K562 (cell line): ENCODE measurements at regions not wholly inside any gene's neighbourhood (a gene's known extent, or its start where the extent isn't known, plus 50 kb on each side); places are given as distances from the start of the nearest gene placed in this dataset.

Source experiments
- ATAC-seq: fragments of 200-7000 bp; cut with Tn5 transposase; 3 replicates; pipeline ENCODE4 v1.9.1; 2020; ENCODE audit warnings: moderate library complexity
- BruUV-seq: library from RNA; stranded (reverse); fragments of 400-500 nt; replicated peaks from 2 replicates; lab custom pipeline; 2021; lab: Mats Ljungman, UMichigan
- CTCF ChIA-PET: fragments of 300-600 bp; formaldehyde crosslinking; extraction: SDS; loops from one replicate; lab custom pipeline; 2021; ENCODE audit warnings: low intra/inter-chr PET ratio; lab: Yijun Ruan, JAX
- POLR2A ChIA-PET: fragments of 300-600, 350-650 bp; sonication (Branson Sonifier 250); formaldehyde crosslinking; extraction: SDS; loops from one replicate; lab custom pipeline; 2021; ENCODE audit warnings: antibody characterized with exemption, inconsistent platforms; lab: Yijun Ruan, JAX
- DNase-seq, 4 experiments: peaks; one replicate each; pipeline versions ENCODE4 v3.0.0 to v3.0.0-alpha.2; 2011 to 2018; ENCODE audit warnings: low spot score in 3 of 4, mixed read lengths in 3 of 4; ENCODE audit errors: extremely low read depth in 1 of 4
- FAIRE-seq: peaks from 2 replicates; lab custom pipeline; 2011; peaks lifted over from hg19 to GRCh38; lab: Jason Lieb, UNC
- H2AFZ ChIP-seq: 2 replicates; pipeline ENCODE4 v1.6.0; 2011; ENCODE audit warnings: low read depth, low read length, control low read depth, inconsistent platforms
- H3K27ac ChIP-seq: fragments of 200-600 bp; 3 replicates; pipeline ENCODE4 v1.8.0; 2011; ENCODE audit warnings: low read depth, mild to moderate bottlenecking, control low read depth, inconsistent platforms, low read length, moderate library complexity, mixed read lengths; ENCODE audit errors: extremely low read depth
- H3K27me3 ChIP-seq, 2 experiments: fragments of 300-600 bp in 1 of 2; 2 replicates in 1 of 2; 3 replicates in 1 of 2; pipeline versions ENCODE4 v1.6.0 to v1.8.0; 2011; ENCODE audit warnings: inconsistent platforms in 2 of 2, low read length in 2 of 2, mild to moderate bottlenecking in 1 of 2, mixed read lengths in 1 of 2, moderate library complexity in 1 of 2; ENCODE audit not compliant: control insufficient read depth in 2 of 2, insufficient read depth in 2 of 2
- H3K36me3 ChIP-seq: fragments of 300-600 bp; 3 replicates; pipeline ENCODE4 v1.8.0; 2011; ENCODE audit warnings: mild to moderate bottlenecking, low read length, inconsistent platforms; ENCODE audit not compliant: control insufficient read depth, insufficient read depth
- H3K4me1 ChIP-seq, 2 experiments: fragments of 200-600 bp in 1 of 2; replicated peaks in 1 of 2; 2 replicates in 1 of 2; 3 replicates in 1 of 2; pipeline versions ENCODE4 v1.5.1 to v1.8.0; 2011; ENCODE audit warnings: inconsistent platforms in 2 of 2, low read length in 2 of 2, mild to moderate bottlenecking in 1 of 2, mixed read lengths in 1 of 2, moderate library complexity in 1 of 2; ENCODE audit not compliant: control insufficient read depth in 2 of 2, insufficient read depth in 2 of 2
- H3K4me2 ChIP-seq: 2 replicates; pipeline ENCODE4 v1.6.1; 2011; ENCODE audit warnings: low read length, control low read depth, inconsistent platforms, mixed read lengths; ENCODE audit not compliant: insufficient read depth
- H3K4me3 ChIP-seq: fragments of 200-600 bp; sonication (generic), shearing (Covaris generic); 2 replicates; pipeline ENCODE4 v1.5.1; 2016; ENCODE audit warnings: control low read depth, inconsistent platforms
- H3K79me2 ChIP-seq: fragments of 200-600 bp; 3 replicates; pipeline ENCODE4 v1.8.0; 2011; ENCODE audit warnings: low read length, inconsistent platforms; ENCODE audit not compliant: control insufficient read depth, insufficient read depth
- H3K9ac ChIP-seq, 2 experiments: 2 replicates each; pipeline versions ENCODE4 v1.6.0 to v1.6.1; 2011; ENCODE audit warnings: low read depth in 2 of 2, low read length in 2 of 2, control low read depth in 1 of 2, inconsistent platforms in 1 of 2, mild to moderate bottlenecking in 1 of 2, mixed read lengths in 1 of 2; ENCODE audit not compliant: insufficient read depth in 1 of 2
- H3K9me1 ChIP-seq: one replicate; pipeline ENCODE4 v1.6.0; 2011; ENCODE audit warnings: inconsistent platforms, mild to moderate bottlenecking, low read length, moderate library complexity; ENCODE audit not compliant: control insufficient read depth, insufficient read depth
- H3K9me3 ChIP-seq: replicated peaks from 2 replicates; pipeline ENCODE4 v1.5.1; 2011; ENCODE audit warnings: low read depth, low read length, inconsistent platforms; ENCODE audit not compliant: control insufficient read depth, insufficient read depth
- H4K20me1 ChIP-seq: replicated peaks from 2 replicates; pipeline ENCODE4 v1.6.1; 2011; ENCODE audit warnings: low read length, inconsistent platforms, mixed read lengths; ENCODE audit not compliant: control insufficient read depth, insufficient read depth
- CBFA2T3 ChIP-seq: fragments of 450-650 bp; IDR thresholded peaks from 2 replicates; pipeline ENCODE4 v1.6.1; 2017
- ELK1 ChIP-seq: sonication (generic); formaldehyde crosslinking; IDR thresholded peaks from 2 replicates; pipeline ENCODE4 v1.8.1; 2022; ENCODE audit warnings: missing genetic modification reagents
- ETV1 ChIP-seq: fragments of 450-650 bp; conservative IDR thresholded peaks from 2 replicates; pipeline ENCODE4 v1.6.1; 2016; ENCODE audit warnings: missing genetic modification characterization, control low read depth, low read depth, missing compliant biosample characterization
- FOSL1 ChIP-seq: fragments of 200-800 bp; sonication (Bioruptor generic); conservative IDR thresholded peaks from 2 replicates; pipeline ENCODE4 v1.6.1; 2016; ENCODE audit warnings: missing genetic modification characterization, missing compliant biosample characterization
- KAT2B ChIP-seq: IDR thresholded peaks from one replicate; pipeline ENCODE4 v1.6.1; 2012; ENCODE audit warnings: low read depth, mild to moderate bottlenecking, control low read depth, inconsistent platforms, low read length, moderate library complexity
- MCM3 ChIP-seq: fragments of 450-650 bp; IDR thresholded peaks from 2 replicates; pipeline ENCODE4 v1.6.1; 2016
- MTA1 ChIP-seq: fragments of 450-650 bp; IDR thresholded peaks from 2 replicates; pipeline ENCODE4 v1.6.1; 2017; ENCODE audit warnings: borderline replicate concordance
- PCBP2 ChIP-seq: fragments of 200-400 bp; formaldehyde crosslinking; IDR thresholded peaks from 2 replicates; pipeline ENCODE4 v1.6.1; 2018; ENCODE audit warnings: low read length, low read depth, mild to moderate bottlenecking, moderate library complexity; ENCODE audit not compliant: poor library complexity, severe bottlenecking
- SIX5 ChIP-seq, 2 experiments: IDR thresholded peaks; 2 replicates each; pipeline ENCODE4 v1.6.1; 2011; ENCODE audit warnings: low read length in 2 of 2, borderline replicate concordance in 1 of 2, low read depth in 1 of 2, mild to moderate bottlenecking in 1 of 2, moderate library complexity in 1 of 2; ENCODE audit not compliant: insufficient read depth in 1 of 2
- SMARCB1 ChIP-seq: IDR thresholded peaks from 2 replicates; pipeline ENCODE4 v1.6.1; 2011; ENCODE audit warnings: improper control_type of control experiment, low read depth; ENCODE audit not compliant: insufficient read length
- SMARCC2 ChIP-seq: fragments of 450-650 bp; IDR thresholded peaks from 2 replicates; pipeline ENCODE4 v1.6.1; 2017; ENCODE audit warnings: antibody characterized with exemption, moderate library complexity, mild to moderate bottlenecking, low read depth
- TOE1 ChIP-seq, 2 experiments: fragments of 450-650 bp in 1 of 2; sonication (generic) in 1 of 2; formaldehyde crosslinking in 1 of 2; IDR thresholded peaks; 2 replicates each; pipeline versions ENCODE4 v1.7.1 to v1.8.0; 2016 to 2022; ENCODE audit warnings: borderline replicate concordance in 2 of 2, mild to moderate bottlenecking in 2 of 2, antibody characterized with exemption in 1 of 2, inconsistent platforms in 1 of 2, low read depth in 1 of 2, missing genetic modification reagents in 1 of 2, moderate library complexity in 1 of 2
- VEZF1 ChIP-seq: fragments of 200-800 bp; sonication (Bioruptor generic); IDR thresholded peaks from 2 replicates; pipeline ENCODE4 v1.6.1; 2017; ENCODE audit warnings: missing genetic modification characterization, missing compliant biosample characterization
- ZKSCAN3 ChIP-seq: fragments of 250-450 bp; sonication (Bioruptor Pico); IDR thresholded peaks from 2 replicates; pipeline ENCODE4 v1.4.0; 2020
- ZNF23 ChIP-seq: fragments of 250-450 bp; sonication (Bioruptor Pico); IDR thresholded peaks from 2 replicates; pipeline ENCODE4 v1.4.0; 2020; ENCODE audit warnings: mild to moderate bottlenecking
- ZNF347 ChIP-seq: fragments of 450-650 bp; formaldehyde crosslinking; IDR thresholded peaks from 2 replicates; pipeline ENCODE4 v1.4.0; 2020; ENCODE audit warnings: low read depth, mild to moderate bottlenecking, moderate library complexity
- ZNF354B ChIP-seq: fragments of 250-450 bp; sonication (Bioruptor Pico); IDR thresholded peaks from 2 replicates; pipeline ENCODE4 v1.4.0; 2020
- ZNF436 ChIP-seq: fragments of 250-450, 450-650 bp; sonication (Bioruptor Pico); formaldehyde crosslinking; IDR thresholded peaks from 2 replicates; pipeline ENCODE4 v1.7.0; 2020; ENCODE audit warnings: mild to moderate bottlenecking
- WGBS: fragments of 100-300 bp; shearing (Covaris generic); methylation state at CpG from one replicate; pipeline ENCODE4 v1.1.6; 2016; ENCODE audit warnings: low coverage, mixed read lengths; ENCODE audit not compliant: insufficient coverage; ENCODE audit errors: missing lambda C conversion rate; 5-methylcytosine and 5-hydroxymethylcytosine counted together
- in situ Hi-C: fragments of 300-500 bp; cut with MboI; formaldehyde crosslinking; loops from 4 replicates; pipeline ENCODE4 v1.15.0; 2018; ENCODE audit warnings: inconsistent platforms, mixed read lengths
- intact Hi-C: fragments of 100-400 bp; cut with micrococcal nuclease; formaldehyde crosslinking; loops from 2 replicates; pipeline ENCODE4 v1.14.2; 2022

- no peak overlapping the region for H3K4me2 ChIP-seq
- WGBS = 2% methylated on average over 7 of the region's 7 CpGs
- no peaks in the 10 kb centered on the region for H3K4me1 ChIP-seq
- FAIRE-seq = no peak
- ChIA-PET CTCF (no interaction called here), POLR2A (no interaction called here)
- H3K4me3 ChIP-seq = no peak overlapping the region
- no peaks in the 10 kb centered on the region for H3K9me1 ChIP-seq
- ATAC-seq = no peak
- H4K20me1 ChIP-seq = no peaks in the 10 kb centered on the region
- H3K36me3 ChIP-seq = no peaks in the 10 kb centered on the region
- DNase-seq = no peak
- no peaks in the 10 kb centered on the region for H3K79me2 ChIP-seq
- no peaks in the 10 kb centered on the region for H3K27me3 ChIP-seq
- TF ChIP-seq ZNF23 (CRISPR knock-in tag) (no peak), ZKSCAN3 (CRISPR knock-in tag) (no peak), MCM3 (no peak), KAT2B (no peak), ZNF436 (CRISPR knock-in tag) (no peak), SMARCB1 (no peak), ETV1 (no peak), PCBP2 (no peak), ELK1 (CRISPR knock-in tag) (no peak), ZNF354B (no peak), SMARCC2 (no peak), CBFA2T3 (no peak), MTA1 (no peak), ZNF347 (no peak), VEZF1 (CRISPR knock-in tag) (no peak), FOSL1 (tag) (no peak), SIX5 (IDR thresholded peaks at IDR 0.05; ENCODE audit: borderline replicate concordance in 1 of 2, insufficient read depth in 1 of 2, low read depth in 1 of 2, low read length in 2 of 2) (no peak), TOE1 (IDR thresholded peaks at IDR 0.05; ENCODE audit: borderline replicate concordance) (no peak), TOE1 (CRISPR knock-in tag; IDR thresholded peaks at IDR 0.05; ENCODE audit: borderline replicate concordance, low read depth) (no peak)
- no peak overlapping the region for H3K27ac ChIP-seq
- no peaks in the 10 kb centered on the region; the same call in 1 of the 2 replicates for H3K9me3 ChIP-seq
- BruUV-seq = no TSS peak
- no peak overlapping the region for H2AFZ ChIP-seq
- in situ Hi-C loops = no loop called here
- H3K9ac ChIP-seq = no peak overlapping the region
- intact Hi-C loops = no loop called here
These were observed 317.7 kb downstream of the TDRD15 start for GRCh38 chr2:21441442-21441841.
